Panc1 (cell line): ENCODE measurements at regions not wholly inside any gene's neighbourhood (a gene's known extent, or its start where the extent isn't known, plus 50 kb on each side); places are given as distances from the start of the nearest gene placed in this dataset.

Experiments
- ATAC-seq: fragments of 200-7000 bp; cut with Tn5 transposase; 2 replicates; pipeline ENCODE4 v1.9.1; 2020; ENCODE audit warnings: mild to moderate bottlenecking, moderate library complexity
- BruUV-seq: library from RNA; stranded (reverse); fragments of 400-500 nt; replicated peaks from 2 replicates; lab custom pipeline; 2021; lab: Mats Ljungman, UMichigan
- CTCF ChIA-PET: fragments of 300-600 bp; sonication (Branson Sonifier 250); formaldehyde crosslinking; loops from one replicate; lab custom pipeline; 2022; ENCODE audit warnings: antibody characterized with exemption; lab: Charles Lee
- POLR2A ChIA-PET: fragments of 300-600 bp; sonication (Branson Sonifier 250); formaldehyde crosslinking; loops from one replicate; lab custom pipeline; 2022; ENCODE audit warnings: antibody characterized with exemption; lab: Charles Lee
- DNase-seq: peaks from one replicate; pipeline ENCODE4 v3.0.0-alpha.2; 2010; ENCODE audit warnings: low read depth, low spot score
- H3K27ac ChIP-seq: 2 replicates; pipeline ENCODE4 v1.5.1; 2011; ENCODE audit warnings: mild to moderate bottlenecking, low read length, inconsistent platforms
- H3K27me3 ChIP-seq: fragments of 200-500 bp; sonication (Bioruptor generic); 2 replicates; pipeline ENCODE4 v1.6.0; 2014; ENCODE audit warnings: low read length, inconsistent platforms; ENCODE audit not compliant: control insufficient read depth, insufficient read depth
- H3K36me3 ChIP-seq: fragments of 200-500 bp; sonication (Bioruptor generic); 2 replicates; pipeline ENCODE4 v1.5.1; 2014; ENCODE audit warnings: inconsistent platforms, mild to moderate bottlenecking, low read length, moderate library complexity; ENCODE audit not compliant: control insufficient read depth, insufficient read depth
- H3K4me1 ChIP-seq: 2 replicates; pipeline ENCODE4 v1.5.1; 2011; ENCODE audit warnings: inconsistent platforms, mild to moderate bottlenecking, low read length, moderate library complexity; ENCODE audit not compliant: control insufficient read depth, insufficient read depth
- H3K4me3 ChIP-seq, 2 experiments: 2 replicates each; pipeline ENCODE4 v1.5.1; 2011 to 2012; ENCODE audit warnings: low read depth in 2 of 2, low read length in 2 of 2, mild to moderate bottlenecking in 2 of 2, inconsistent platforms in 1 of 2, moderate library complexity in 1 of 2
- H3K9me3 ChIP-seq: fragments of 200-500 bp; sonication (Bioruptor generic); 2 replicates; pipeline ENCODE4 v1.5.1; 2014; ENCODE audit warnings: low read depth, mild to moderate bottlenecking, inconsistent platforms, low read length, moderate library complexity; ENCODE audit not compliant: control insufficient read depth, insufficient read depth
- POLR2AphosphoS5 ChIP-seq: IDR thresholded peaks from 2 replicates; pipeline ENCODE4 v1.6.1; 2012; ENCODE audit warnings: mild to moderate bottlenecking, low read depth, low read length, moderate library complexity
- SIN3A ChIP-seq: IDR thresholded peaks from 2 replicates; pipeline ENCODE4 v1.6.1; 2012; ENCODE audit warnings: low read depth, mild to moderate bottlenecking, low read length, moderate library complexity, borderline replicate concordance; ENCODE audit not compliant: insufficient read depth
- TCF7L2 ChIP-seq: IDR thresholded peaks from 2 replicates; pipeline ENCODE4 v1.6.1; 2011; ENCODE audit warnings: mild to moderate bottlenecking, low read depth, low read length, inconsistent platforms
- in situ Hi-C: cut with HindIII; loops from 2 replicates; pipeline ENCODE4 v1.10.0; 2016; ENCODE audit warnings: low sequenced_read_pairs, low pct_unique_long_range_greater_than_20kb
- intact Hi-C: fragments of 100-400 bp; cut with micrococcal nuclease; formaldehyde crosslinking; loops from one replicate; pipeline ENCODE4 v1.10.0; 2022; ENCODE audit not compliant: unreplicated experiment
- TF ChIP-seq, protein P1 (sequence below), 2 experiments: IDR thresholded peaks; 2 replicates each; pipeline ENCODE4 v1.6.1; 2011 to 2012; ENCODE audit warnings: low read depth in 2 of 2, control low read depth in 1 of 2, low read length in 1 of 2, mild to moderate bottlenecking in 1 of 2, moderate library complexity in 1 of 2; ENCODE audit not compliant: insufficient read depth in 1 of 2
- TF ChIP-seq, protein P2 (sequence below): fragments of 450-650 bp; IDR thresholded peaks from 2 replicates; pipeline ENCODE4 v1.5.1; 2017; ENCODE audit warnings: mild to moderate bottlenecking

DNA sequence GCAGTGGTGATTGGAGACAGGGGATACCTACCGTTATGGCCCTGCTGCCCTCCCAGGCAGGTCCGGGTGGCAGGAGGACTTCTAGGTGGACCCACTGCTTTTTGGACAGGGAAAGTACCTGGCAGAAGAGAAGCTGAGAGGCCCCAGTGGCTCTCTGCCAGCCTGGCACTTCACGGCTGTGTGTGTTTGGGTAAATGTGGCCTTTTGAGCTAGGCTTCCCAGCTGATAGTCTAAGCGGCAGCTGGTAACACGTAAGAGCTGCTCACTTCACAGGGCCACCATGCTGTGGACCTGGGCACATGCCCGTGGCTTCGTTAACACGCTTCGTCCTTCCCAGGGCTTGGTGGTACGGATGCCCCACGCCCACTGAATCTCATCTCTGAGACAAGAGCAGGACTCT, 92.0 kb upstream of the CLCN4 start:
- Histone ChIP-seq H3K36me3 (no peaks in the 10 kb centered on the region), H3K4me1 (no peaks in the 10 kb centered on the region), H3K9me3 (no peaks in the 10 kb centered on the region), H3K27me3 (no peaks in the 10 kb centered on the region), H3K4me3 (no peak overlapping the region), H3K27ac (no peak overlapping the region)
- DNase-seq (no peak), ATAC-seq (no peak)
- TF ChIP-seq TCF7L2 (no peak), SIN3A (no peak), POLR2AphosphoS5 (no peak)
- TF ChIP-seq, protein P1, sequence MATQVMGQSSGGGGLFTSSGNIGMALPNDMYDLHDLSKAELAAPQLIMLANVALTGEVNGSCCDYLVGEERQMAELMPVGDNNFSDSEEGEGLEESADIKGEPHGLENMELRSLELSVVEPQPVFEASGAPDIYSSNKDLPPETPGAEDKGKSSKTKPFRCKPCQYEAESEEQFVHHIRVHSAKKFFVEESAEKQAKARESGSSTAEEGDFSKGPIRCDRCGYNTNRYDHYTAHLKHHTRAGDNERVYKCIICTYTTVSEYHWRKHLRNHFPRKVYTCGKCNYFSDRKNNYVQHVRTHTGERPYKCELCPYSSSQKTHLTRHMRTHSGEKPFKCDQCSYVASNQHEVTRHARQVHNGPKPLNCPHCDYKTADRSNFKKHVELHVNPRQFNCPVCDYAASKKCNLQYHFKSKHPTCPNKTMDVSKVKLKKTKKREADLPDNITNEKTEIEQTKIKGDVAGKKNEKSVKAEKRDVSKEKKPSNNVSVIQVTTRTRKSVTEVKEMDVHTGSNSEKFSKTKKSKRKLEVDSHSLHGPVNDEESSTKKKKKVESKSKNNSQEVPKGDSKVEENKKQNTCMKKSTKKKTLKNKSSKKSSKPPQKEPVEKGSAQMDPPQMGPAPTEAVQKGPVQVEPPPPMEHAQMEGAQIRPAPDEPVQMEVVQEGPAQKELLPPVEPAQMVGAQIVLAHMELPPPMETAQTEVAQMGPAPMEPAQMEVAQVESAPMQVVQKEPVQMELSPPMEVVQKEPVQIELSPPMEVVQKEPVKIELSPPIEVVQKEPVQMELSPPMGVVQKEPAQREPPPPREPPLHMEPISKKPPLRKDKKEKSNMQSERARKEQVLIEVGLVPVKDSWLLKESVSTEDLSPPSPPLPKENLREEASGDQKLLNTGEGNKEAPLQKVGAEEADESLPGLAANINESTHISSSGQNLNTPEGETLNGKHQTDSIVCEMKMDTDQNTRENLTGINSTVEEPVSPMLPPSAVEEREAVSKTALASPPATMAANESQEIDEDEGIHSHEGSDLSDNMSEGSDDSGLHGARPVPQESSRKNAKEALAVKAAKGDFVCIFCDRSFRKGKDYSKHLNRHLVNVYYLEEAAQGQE (IDR thresholded peaks at IDR 0.05; ENCODE audit: insufficient read depth in 1 of 2, low read depth in 2 of 2, low read length in 1 of 2): no peak
- TF ChIP-seq, protein P2, sequence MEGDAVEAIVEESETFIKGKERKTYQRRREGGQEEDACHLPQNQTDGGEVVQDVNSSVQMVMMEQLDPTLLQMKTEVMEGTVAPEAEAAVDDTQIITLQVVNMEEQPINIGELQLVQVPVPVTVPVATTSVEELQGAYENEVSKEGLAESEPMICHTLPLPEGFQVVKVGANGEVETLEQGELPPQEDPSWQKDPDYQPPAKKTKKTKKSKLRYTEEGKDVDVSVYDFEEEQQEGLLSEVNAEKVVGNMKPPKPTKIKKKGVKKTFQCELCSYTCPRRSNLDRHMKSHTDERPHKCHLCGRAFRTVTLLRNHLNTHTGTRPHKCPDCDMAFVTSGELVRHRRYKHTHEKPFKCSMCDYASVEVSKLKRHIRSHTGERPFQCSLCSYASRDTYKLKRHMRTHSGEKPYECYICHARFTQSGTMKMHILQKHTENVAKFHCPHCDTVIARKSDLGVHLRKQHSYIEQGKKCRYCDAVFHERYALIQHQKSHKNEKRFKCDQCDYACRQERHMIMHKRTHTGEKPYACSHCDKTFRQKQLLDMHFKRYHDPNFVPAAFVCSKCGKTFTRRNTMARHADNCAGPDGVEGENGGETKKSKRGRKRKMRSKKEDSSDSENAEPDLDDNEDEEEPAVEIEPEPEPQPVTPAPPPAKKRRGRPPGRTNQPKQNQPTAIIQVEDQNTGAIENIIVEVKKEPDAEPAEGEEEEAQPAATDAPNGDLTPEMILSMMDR: no peak
- intact Hi-C loops: no loop called here
- in situ Hi-C loops: no loop called here
- POLR2A ChIA-PET: no interaction called here
- CTCF ChIA-PET: no interaction called here
- no TSS peak for BruUV-seq

DNA sequence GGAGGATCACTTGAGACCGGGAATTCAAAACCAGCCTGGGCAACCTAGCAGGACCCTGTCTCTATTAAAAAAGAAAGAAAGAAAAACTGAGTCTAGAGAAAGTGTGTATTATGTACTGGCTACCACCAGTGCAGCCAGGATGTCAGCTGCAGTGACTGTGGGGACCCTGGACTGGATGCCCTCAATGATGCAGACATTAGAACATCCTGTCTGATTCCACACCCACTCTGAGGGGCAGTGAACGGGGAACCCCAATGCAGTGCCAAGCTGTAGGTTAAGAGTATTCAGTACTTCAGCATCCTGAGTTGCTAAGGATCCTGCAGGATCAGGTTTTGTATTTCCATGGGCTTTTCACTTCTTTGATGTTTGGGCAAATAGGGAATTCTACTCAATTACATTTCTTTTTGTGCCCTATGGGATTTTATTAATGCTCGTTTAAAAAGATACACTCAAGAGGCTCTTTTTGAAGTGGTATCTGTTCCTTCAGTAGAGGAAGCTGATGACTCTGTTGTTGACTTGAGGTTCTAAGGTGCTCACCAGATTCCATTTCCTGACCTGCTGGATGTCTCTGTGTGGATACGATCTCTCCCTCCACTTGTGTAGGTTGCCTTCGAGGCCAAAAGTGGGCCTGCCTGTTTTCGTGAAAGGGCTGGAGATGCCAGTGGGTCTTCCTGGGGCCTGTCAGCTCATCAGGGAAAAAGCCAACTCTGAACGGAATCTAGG, 85.9 kb upstream of the CLCN4 start:
- H3K4me3 ChIP-seq: no peak overlapping the region
- ChIA-PET CTCF (no interaction called here), POLR2A (no interaction called here)
- H3K9me3 ChIP-seq: no peaks in the 10 kb centered on the region
- intact Hi-C loops (no loop called here), in situ Hi-C loops (no loop called here)
- H3K4me1 ChIP-seq: no peaks in the 10 kb centered on the region
- TF ChIP-seq SIN3A (no peak), TCF7L2 (no peak), POLR2AphosphoS5 (no peak)
- TF ChIP-seq, protein P2: no peak
- no peak overlapping the region for H3K27ac ChIP-seq
- no peak for ATAC-seq
- DNase-seq: no peak
- no TSS peak for BruUV-seq
- H3K27me3 ChIP-seq: no peaks in the 10 kb centered on the region
- H3K36me3 ChIP-seq: no peaks in the 10 kb centered on the region
